Activated naive CD4-positive, alpha-beta T cell treated with anti-CD3 and anti-CD28 coated beads for 36 hours (primary cell): ENCODE measurements at regions not wholly inside any gene's neighbourhood (a gene's known extent, or its start where the extent isn't known, plus 50 kb on each side); places are given as distances from the start of the nearest gene placed in this dataset.
A peak's percentile ranks its signal among the peaks of the same experiment; 100 is the strongest.

Source experiments
- CTCF ChIA-PET: fragments of 350-600 bp; sonication (Branson Sonifier 250); formaldehyde crosslinking; loops from one replicate; lab custom pipeline; 2021; ENCODE audit warnings: antibody characterized with exemption; lab: Charles Lee
- DNase-seq: peaks from one replicate; pipeline ENCODE4 v3.0.0-alpha.2; 2020
- H3K27ac Mint-ChIP-seq: one replicate; pipeline ENCODE4 v1.8.0; 2021; ENCODE audit warnings: mild to moderate bottlenecking, mixed read lengths
- H3K27me3 Mint-ChIP-seq: one replicate; pipeline ENCODE4 v1.8.0; 2021; ENCODE audit warnings: low read depth, mixed read lengths
- H3K36me3 Mint-ChIP-seq: one replicate; pipeline ENCODE4 v1.8.0; 2021; ENCODE audit warnings: low read depth, mixed read lengths
- H3K4me1 Mint-ChIP-seq: one replicate; pipeline ENCODE4 v1.8.0; 2021; ENCODE audit warnings: low read depth, mixed read lengths
- H3K4me3 Mint-ChIP-seq: one replicate; pipeline ENCODE4 v1.8.0; 2021; ENCODE audit warnings: mild to moderate bottlenecking, moderate library complexity, mixed read lengths
- H3K9me3 Mint-ChIP-seq: one replicate; pipeline ENCODE4 v1.8.0; 2021; ENCODE audit warnings: mixed read lengths
- intact Hi-C: fragments of 100-400 bp; cut with micrococcal nuclease; formaldehyde crosslinking; loops from one replicate; pipeline ENCODE4 v1.15.1; 2023

GRCh38 chr2:12109363-12110017, 363.1 kb downstream of the LPIN1 start:
- H3K27me3 Mint-ChIP-seq, result no peaks in the 10 kb centered on the region
- no peak overlapping the region for H3K27ac Mint-ChIP-seq
- CTCF ChIA-PET, result interaction anchor here (1.0 kb wide), 1 partner anchor 16 kb away, joined by 3 read pairs; no protein-coding TSS in a partner anchor

GRCh38 chr2:12110074-12110473, 363.6 kb downstream of the LPIN1 start:
- Mint-ChIP-seq H3K4me3 (no peak overlapping the region), H3K27me3 (no peaks in the 10 kb centered on the region), H3K9me3 (no peaks in the 10 kb centered on the region), H3K36me3 (no peaks in the 10 kb centered on the region), H3K4me1 (peaks cover 40% of the 10 kb centered on the region), H3K27ac (no peak overlapping the region)
- CTCF ChIA-PET, result interaction anchor here (1.0 kb wide), 1 partner anchor 15 kb away, joined by 3 read pairs; no protein-coding TSS in a partner anchor
- intact Hi-C loops, result no loop called here
- no peak for DNase-seq

More at GRCh38 chr2:12109363-12110017, 363.1 kb downstream of the LPIN1 start:
- Mint-ChIP-seq H3K9me3 (no peaks in the 10 kb centered on the region), H3K4me3 (no peak overlapping the region), H3K4me1 (peaks cover 40% of the 10 kb centered on the region), H3K36me3 (no peaks in the 10 kb centered on the region)
- no peak for DNase-seq
- intact Hi-C loops, result loop anchor here (5.0 kb wide), 2 partner anchors 277 to 608 kb away; partner anchors contain the start of gene TRIB2

DNA sequence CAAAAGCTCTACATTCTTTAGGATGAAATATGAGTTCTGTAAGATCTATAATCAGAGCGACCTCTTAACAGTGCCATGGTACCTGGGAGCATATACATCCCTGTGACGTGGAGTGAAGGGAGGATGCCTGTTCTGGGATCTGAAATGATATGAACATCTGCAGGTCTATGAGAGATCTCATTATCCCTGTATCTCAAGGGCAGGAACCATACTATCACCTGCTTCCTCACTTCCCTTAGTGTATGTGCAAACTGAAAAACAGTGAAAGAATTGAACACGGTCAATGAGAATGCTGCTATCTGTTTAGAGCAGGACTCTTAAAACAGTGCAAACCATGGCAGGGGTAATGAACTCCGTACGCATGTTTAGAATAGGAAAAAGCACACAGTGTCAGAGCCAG, 364.0 kb downstream of the LPIN1 start:
- no peak overlapping the region for H3K4me3 Mint-ChIP-seq
- H3K27ac Mint-ChIP-seq, result no peak overlapping the region
- no peaks in the 10 kb centered on the region for H3K36me3 Mint-ChIP-seq
- no peaks in the 10 kb centered on the region for H3K9me3 Mint-ChIP-seq
- intact Hi-C loops, result no loop called here
- no peaks in the 10 kb centered on the region for H3K27me3 Mint-ChIP-seq
- CTCF ChIA-PET, result interaction anchor here (1.0 kb wide), 1 partner anchor 15 kb away, joined by 3 read pairs; no protein-coding TSS in a partner anchor
- no peak for DNase-seq
- peaks cover 39% of the 10 kb centered on the region for H3K4me1 Mint-ChIP-seq

DNA sequence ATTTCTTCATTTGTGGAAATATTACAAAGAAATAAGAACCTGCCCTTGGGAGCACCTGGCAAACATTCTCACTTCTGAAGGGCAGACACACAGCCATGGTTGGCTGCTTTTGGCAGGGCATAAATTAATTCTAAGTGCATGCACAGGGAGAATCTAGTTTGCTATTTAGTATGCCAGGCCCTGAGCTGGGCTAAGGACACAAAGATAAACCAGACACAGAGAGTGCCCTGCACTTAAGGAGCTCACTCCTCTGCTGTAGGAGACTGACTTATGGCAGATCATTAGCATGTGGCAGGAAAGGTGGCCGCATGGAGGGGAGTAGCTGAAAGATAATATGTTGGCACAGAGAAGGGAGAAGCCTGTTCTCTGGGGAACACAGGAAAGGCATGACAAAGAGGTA, 367.0 kb downstream of the LPIN1 start:
- Mint-ChIP-seq H3K27me3 (no peaks in the 10 kb centered on the region), H3K36me3 (no peaks in the 10 kb centered on the region), H3K4me1 (peaks cover 24% of the 10 kb centered on the region), H3K27ac (no peak overlapping the region), H3K9me3 (no peaks in the 10 kb centered on the region), H3K4me3 (no peak overlapping the region)
- CTCF ChIA-PET, result no interaction called here
- DNase-seq, result no peak
- intact Hi-C loops, result loop anchor here (2.0 kb wide), 1 partner anchor 67 kb away; no protein-coding TSS in a partner anchor

- peaks cover 16% of the 10 kb centered on the region for H3K4me1 Mint-ChIP-seq
- H3K4me3 Mint-ChIP-seq, result no peak overlapping the region
- H3K9me3 Mint-ChIP-seq, result no peaks in the 10 kb centered on the region
- intact Hi-C loops, result no loop called here
- CTCF ChIA-PET, result no interaction called here
- no peaks in the 10 kb centered on the region for H3K36me3 Mint-ChIP-seq
- H3K27ac Mint-ChIP-seq, result no peak overlapping the region
- no peak for DNase-seq
- no peaks in the 10 kb centered on the region for H3K27me3 Mint-ChIP-seq
Observed at GRCh38 chr2:12114816-12115215, 368.4 kb downstream of the LPIN1 start.

GRCh38 chr2:12116228-12116750, 369.9 kb downstream of the LPIN1 start:
- peaks cover 4% of the 10 kb centered on the region for H3K4me1 Mint-ChIP-seq
- intact Hi-C loops, result no loop called here
- no peaks in the 10 kb centered on the region for H3K27me3 Mint-ChIP-seq
- H3K36me3 Mint-ChIP-seq, result no peaks in the 10 kb centered on the region
- CTCF ChIA-PET, result no interaction called here
- DNase-seq, result no peak
- H3K9me3 Mint-ChIP-seq, result no peaks in the 10 kb centered on the region
- no peak overlapping the region for H3K4me3 Mint-ChIP-seq
- no peak overlapping the region for H3K27ac Mint-ChIP-seq

GRCh38 chr2:12119841-12120240, 373.4 kb downstream of the LPIN1 start:
- CTCF ChIA-PET, result no interaction called here
- Mint-ChIP-seq H3K27me3 (no peaks in the 10 kb centered on the region), H3K9me3 (no peaks in the 10 kb centered on the region), H3K4me3 (no peak overlapping the region), H3K27ac (no peak overlapping the region), H3K4me1 (no peaks in the 10 kb centered on the region), H3K36me3 (no peaks in the 10 kb centered on the region)
- intact Hi-C loops, result loop anchor here (10.0 kb wide), 1 partner anchor 815 kb away; no protein-coding TSS in a partner anchor
- no peak for DNase-seq

GRCh38 chr2:12120281-12121150, 374.1 kb downstream of the LPIN1 start:
- no peak for DNase-seq
- Mint-ChIP-seq H3K27ac (no peak overlapping the region), H3K9me3 (no peaks in the 10 kb centered on the region), H3K4me3 (no peak overlapping the region), H3K36me3 (no peaks in the 10 kb centered on the region), H3K27me3 (no peaks in the 10 kb centered on the region), H3K4me1 (peaks cover 2% of the 10 kb centered on the region)
- intact Hi-C loops, result loop anchor here (10.0 kb wide), 1 partner anchor 814 kb away; no protein-coding TSS in a partner anchor
- CTCF ChIA-PET, result no interaction called here

DNA sequence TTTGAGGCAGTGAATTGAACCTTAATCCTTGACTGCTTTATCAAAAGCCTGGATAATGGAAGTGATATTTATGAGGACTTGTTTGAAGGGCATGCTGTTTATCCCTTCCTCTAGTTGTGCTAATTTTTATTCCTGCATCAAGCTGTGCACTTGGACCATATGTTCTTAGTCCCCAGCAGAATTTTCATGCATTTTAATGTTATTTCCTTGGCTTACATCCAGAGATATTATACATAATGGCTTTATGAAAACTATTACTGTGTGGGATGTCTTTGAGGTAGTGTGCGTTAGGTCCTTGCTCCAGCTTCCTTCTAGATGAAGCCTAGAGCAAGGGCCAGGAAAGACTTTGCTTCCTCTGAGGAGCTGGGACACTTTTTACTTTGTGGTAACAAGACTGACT, 378.4 kb downstream of the LPIN1 start:
- intact Hi-C loops, result loop anchor here (5.0 to 10.0 kb wide), 6 partner anchors 117 to 883 kb away; partner anchors contain the start of gene LPIN1
- H3K9me3 Mint-ChIP-seq, result no peaks in the 10 kb centered on the region
- H3K27ac Mint-ChIP-seq, result no peak overlapping the region
- peaks cover 2% of the 10 kb centered on the region for H3K4me1 Mint-ChIP-seq
- no peaks in the 10 kb centered on the region for H3K36me3 Mint-ChIP-seq
- DNase-seq, result no peak
- H3K27me3 Mint-ChIP-seq, result no peaks in the 10 kb centered on the region
- H3K4me3 Mint-ChIP-seq, result no peak overlapping the region
- CTCF ChIA-PET, result interaction anchor here (1.3 kb wide), 1 partner anchor 15 kb away, joined by 3 read pairs; no protein-coding TSS in a partner anchor

DNA sequence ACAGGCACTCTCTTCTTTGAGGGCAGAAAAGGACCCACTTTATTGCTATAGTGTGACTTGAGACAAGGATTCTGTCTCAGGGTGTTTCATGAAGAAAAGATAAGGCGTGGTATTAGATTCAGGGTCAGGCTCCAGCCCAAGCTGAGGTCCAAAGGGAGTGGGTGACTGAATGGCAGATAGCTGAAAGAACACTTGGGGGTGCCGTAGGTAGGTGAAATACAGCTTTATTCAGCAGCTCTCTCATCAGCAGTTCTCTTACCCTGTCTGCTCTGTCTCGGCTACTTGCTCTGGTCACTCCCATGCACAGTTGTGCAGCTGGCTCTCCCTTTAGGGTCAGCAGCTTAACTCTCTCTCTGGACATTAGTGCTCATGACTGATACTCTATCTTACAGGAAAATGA, 379.9 kb downstream of the LPIN1 start:
- no peaks in the 10 kb centered on the region for H3K36me3 Mint-ChIP-seq
- intact Hi-C loops, result loop anchor here (2.0 to 10.0 kb wide), 10 partner anchors 42 to 881 kb away; partner anchors contain the start of genes LPIN1 and TRIB2
- H3K4me1 Mint-ChIP-seq, result peaks cover 2% of the 10 kb centered on the region
- CTCF ChIA-PET, result interaction anchor here (0.7 to 1.3 kb wide), 2 partner anchors 16 to 590 kb away, joined by 3 read pairs; no protein-coding TSS in a partner anchor
- H3K27me3 Mint-ChIP-seq, result no peaks in the 10 kb centered on the region
- H3K9me3 Mint-ChIP-seq, result no peaks in the 10 kb centered on the region
- H3K4me3 Mint-ChIP-seq, result no peak overlapping the region
- no peak overlapping the region for H3K27ac Mint-ChIP-seq
- peak; percentile 13 for DNase-seq

DNA sequence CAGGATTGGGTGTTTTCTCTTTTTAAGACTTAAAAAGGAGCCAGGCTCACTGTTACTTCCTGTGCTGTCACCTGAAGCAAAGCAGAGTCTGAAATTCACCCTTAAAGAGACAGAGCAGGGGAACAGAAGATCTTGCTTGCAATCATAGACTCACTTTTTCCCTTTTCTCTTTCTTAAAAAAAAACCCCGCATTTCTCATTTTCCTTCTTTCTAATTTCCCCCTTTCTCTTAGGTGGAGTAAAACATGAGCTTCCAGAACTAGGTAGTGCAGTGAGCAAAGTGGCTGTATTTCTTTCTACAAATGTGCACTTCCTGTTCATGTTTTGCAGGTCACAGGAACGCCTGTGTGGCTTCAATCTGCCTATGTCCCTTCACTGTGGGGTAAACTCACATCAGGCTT, 381.2 kb downstream of the LPIN1 start:
- intact Hi-C loops, result loop anchor here (1.0 to 10.0 kb wide), 13 partner anchors 21 to 880 kb away; partner anchors contain the start of genes LPIN1 and TRIB2
- H3K36me3 Mint-ChIP-seq, result no peaks in the 10 kb centered on the region
- H3K4me1 Mint-ChIP-seq, result peaks cover 2% of the 10 kb centered on the region
- no peaks in the 10 kb centered on the region for H3K9me3 Mint-ChIP-seq
- H3K27me3 Mint-ChIP-seq, result no peaks in the 10 kb centered on the region
- CTCF ChIA-PET, result no interaction called here
- H3K27ac Mint-ChIP-seq, result peak overlapping the region; percentile 74
- H3K4me3 Mint-ChIP-seq, result no peak overlapping the region
- peak; percentile 37 for DNase-seq

GRCh38 chr2:12131975-12132374, 385.5 kb downstream of the LPIN1 start:
- no peaks in the 10 kb centered on the region for H3K9me3 Mint-ChIP-seq
- no peak overlapping the region for H3K27ac Mint-ChIP-seq
- H3K36me3 Mint-ChIP-seq, result no peaks in the 10 kb centered on the region
- no peaks in the 10 kb centered on the region for H3K27me3 Mint-ChIP-seq
- no peak for DNase-seq
- H3K4me1 Mint-ChIP-seq, result no peaks in the 10 kb centered on the region
- CTCF ChIA-PET, result no interaction called here
- H3K4me3 Mint-ChIP-seq, result no peak overlapping the region
- intact Hi-C loops, result no loop called here
